Occipital lobe (tissue), 1 donor: ENCODE measurements at regions not wholly inside any gene's neighbourhood (a gene's known extent, or its start where the extent isn't known, plus 50 kb on each side); places are given as distances from the start of the nearest gene placed in this dataset.
"Not testable (repeated sequence)": the region's sequence is repeated elsewhere in the genome, so short reads cannot be mapped to it uniquely, and the experiment has no call there.

ENCODE experiments used
- DNase-seq: peaks from one replicate; lab custom pipeline; 2025; lab: John Stamatoyannopoulos, UW

DNA sequence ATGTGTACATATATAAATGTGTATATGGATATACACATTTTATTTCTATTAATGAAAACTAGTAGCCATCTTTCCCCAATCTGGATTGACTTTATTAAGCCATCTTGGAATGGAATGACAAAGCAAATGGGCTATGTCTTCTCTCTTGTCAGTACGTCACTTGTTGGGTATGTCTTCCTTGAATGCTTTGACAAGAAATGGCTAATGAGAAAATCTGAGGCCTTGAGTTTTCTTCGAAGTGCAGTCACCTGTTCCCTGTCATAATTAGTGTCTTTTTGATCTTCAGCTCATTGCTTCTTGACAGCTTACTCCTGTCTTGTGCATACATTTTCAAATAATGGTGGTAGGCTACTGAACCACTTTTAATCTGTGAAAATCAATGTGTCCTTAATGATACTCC lies 243.2 kb upstream of the RGMB start:
- no peak for DNase-seq

DNA sequence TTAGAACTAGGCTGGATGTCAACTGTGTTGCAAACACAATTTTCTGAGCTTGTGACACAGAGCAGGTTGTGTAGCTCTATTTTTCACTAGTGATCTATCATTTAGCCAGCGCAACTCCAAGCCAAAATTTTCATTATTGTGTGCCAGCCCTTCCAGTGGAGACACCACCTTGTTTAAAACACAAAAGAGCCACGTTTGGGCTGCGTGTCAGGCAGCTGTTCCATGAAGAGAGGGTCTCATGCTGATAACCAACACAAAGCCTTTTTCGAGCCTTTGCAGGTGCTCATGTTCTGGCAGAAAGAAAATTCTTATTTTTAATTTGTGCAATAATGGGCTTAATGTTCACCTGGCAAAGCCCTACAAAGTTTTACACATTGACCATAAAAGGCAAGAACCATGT lies 237.6 kb upstream of the RGMB start:
- no peak for DNase-seq

DNA sequence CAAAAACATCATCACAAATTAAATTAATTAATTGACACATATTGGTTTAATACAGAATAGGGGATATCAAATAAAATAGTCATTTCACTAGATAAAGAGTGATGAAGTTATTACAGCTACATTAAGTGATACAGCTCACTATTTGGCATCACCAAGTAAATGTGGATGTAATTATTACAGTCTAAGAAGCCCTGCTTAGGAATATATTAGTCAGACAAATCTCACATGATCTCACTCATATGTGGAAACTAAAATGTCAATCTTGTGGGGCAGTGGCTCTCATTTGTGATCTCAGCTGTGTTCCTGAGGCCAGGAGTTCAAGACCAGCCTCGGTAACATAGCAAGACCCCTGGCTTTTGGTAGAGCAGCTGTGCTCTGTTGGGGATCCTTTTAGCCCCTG lies 233.4 kb upstream of the RGMB start:
- no peak for DNase-seq

DNA sequence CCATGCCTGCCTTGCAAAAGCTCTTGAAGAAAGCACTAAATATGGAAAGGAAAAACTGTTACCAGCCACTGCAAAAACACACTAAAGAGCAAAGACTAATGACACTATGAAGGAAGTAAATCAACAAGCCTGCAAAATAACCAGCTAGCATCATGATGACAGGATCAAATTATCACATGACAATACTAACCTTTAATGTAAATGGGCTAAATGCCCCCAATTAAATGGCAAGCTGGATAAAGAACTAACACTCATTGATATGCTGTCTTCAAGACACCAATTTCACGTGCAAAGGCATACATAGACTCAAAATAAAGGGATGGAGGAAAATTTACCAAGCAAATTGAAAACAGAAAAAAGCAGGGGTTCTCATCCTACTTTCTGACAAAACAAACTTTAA lies 231.8 kb upstream of the RGMB start:
- no peak for DNase-seq

DNA sequence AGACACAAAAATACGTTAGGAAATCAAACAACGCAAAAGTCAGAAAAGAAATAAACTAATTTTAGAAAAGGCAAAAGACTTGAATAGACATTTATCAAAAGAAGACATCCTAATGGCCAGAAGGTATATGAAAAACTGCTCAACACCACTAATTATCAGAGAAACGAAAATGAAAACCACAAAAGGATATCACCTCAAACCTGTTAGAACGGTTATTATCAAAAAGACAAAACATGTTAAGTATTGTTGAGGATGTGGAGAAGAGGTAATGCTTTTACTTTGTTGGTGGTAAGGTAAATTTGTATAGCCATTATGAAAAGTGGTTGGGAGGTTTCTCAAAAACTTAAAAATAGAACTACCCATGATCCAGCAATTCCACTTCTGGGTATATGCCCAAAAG lies 230.0 kb upstream of the RGMB start:
- DNase-seq, result no peak

DNA sequence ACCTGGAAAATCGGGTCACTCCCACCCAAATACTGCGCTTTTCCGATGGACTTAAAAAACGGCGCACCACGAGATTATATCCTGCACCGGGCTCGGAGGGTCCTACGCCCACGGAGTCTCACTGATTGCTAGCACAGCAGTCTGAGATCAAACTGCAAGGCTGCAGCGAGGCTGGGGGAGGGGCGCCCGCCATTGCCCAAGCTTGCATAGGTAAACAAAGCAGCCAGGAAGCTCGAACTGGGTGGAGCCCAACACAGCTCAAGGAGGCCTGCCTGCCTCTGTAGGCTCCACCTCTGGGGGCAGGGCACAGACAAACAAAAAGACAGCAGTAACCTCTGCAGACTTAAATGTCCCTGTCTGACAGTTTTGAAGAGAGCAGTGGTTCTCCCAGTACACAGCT lies 226.5 kb upstream of the RGMB start:
- DNase-seq, result not testable (repeated sequence)

DNA sequence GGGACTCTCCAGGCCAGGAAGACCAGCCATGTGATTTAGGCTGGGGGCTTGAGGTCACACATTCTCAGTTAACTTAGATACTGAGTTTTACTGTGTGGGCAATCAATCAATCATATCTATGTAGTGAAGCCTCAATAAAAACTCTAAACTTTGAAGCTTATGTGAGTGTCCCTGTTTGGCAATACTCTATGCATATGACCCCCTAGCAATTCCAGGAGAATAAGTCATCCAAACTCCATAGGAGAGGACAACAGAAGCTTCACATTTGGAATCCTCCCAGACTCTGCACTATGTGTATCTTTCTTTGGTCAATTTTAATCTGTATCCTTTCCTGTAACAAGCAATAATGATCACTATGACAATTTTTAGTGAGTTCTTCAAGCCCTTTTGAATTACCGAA lies 216.8 kb upstream of the RGMB start:
- no peak for DNase-seq

DNA sequence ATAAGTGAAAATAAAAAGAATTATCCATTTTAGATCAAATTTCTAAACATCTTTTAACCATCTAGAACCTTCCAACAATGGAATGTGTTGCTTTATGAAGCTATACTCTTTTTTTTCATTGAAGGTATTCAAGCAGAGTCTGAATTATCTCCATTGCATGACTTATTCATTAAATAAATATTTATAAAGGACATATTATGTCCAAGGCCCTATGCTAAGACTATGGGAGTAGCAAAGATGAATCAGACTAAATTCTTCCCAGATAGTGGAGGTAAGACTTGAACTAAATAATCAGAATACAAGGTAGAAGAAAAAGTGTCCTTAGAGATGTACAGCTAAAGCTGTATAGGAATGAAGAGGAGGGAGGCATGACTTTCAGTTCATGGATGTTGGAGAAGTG lies 215.5 kb upstream of the RGMB start:
- no peak for DNase-seq

DNA sequence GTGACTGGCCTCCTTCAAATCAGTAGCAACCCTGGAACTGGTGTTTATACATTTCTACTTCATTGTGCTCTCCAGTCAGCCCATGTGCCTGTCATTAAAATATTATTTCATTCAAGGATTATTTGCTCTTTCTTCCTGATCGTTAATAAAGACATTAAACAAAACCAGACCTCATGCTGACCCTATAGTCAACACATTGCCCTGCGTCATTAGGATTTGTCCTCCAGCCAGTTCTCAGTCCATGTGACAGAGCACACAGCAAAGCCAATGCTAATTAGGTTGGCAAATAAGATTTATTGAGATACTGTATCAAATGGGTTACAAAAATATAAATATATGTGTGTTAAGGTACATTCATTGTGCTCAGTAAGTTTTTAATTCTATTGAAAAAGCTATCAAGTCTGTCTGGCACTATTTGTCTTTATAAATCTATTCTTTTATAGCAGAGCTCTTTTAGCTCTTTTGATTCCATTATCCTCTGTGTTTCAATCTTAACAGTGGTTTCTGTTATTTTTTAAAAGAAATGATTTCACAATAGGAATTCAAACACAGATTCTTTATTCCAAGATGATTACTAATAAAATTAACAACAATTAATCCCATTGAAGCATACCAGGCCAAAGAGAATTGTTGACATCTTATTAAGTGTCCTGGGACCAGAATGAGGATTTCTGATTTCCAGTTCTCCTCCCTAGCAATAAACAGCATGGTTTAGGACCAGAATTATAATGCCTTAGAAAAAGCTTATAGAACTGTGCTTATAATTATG lies 209.4 kb upstream of the RGMB start:
- DNase-seq, result no peak

DNA sequence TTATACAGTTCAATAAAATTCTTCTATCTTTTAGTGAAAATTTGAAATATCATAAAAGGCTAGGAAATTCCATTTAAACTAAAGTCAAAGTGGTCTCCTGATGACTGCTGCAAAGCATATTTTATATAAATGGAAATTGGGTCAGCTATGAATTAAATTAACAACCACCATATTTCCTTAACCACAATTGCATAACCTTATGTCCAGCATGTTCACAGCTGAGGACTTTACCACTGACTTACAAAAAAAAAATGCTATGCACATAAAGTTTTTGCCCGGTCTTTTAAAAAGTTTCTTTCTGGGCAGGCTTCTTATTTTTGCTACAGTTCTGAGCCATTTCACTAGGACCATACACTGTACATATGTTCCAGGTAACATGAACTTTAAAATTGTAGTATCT lies 208.6 kb upstream of the RGMB start:
- no peak for DNase-seq

DNA sequence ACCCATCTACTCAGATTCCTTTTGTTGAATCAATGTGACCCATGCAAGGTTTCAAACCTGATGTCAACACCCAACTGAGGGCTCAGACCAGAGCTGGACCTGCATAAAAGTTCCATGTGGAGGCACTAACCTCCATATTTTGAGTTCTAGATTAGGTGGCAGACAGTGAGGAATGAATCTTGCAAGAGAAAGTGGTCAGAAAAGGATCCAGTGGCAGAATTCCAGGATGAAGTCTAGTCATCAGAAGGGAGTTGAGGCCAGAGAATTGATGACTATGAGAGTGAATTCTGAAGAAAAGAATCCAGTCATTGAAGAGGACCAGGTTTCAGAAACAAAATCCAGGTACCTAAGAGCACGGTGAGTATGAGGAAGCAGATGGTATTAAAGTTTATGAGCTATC lies 205.1 kb upstream of the RGMB start:
- DNase-seq, result no peak

DNA sequence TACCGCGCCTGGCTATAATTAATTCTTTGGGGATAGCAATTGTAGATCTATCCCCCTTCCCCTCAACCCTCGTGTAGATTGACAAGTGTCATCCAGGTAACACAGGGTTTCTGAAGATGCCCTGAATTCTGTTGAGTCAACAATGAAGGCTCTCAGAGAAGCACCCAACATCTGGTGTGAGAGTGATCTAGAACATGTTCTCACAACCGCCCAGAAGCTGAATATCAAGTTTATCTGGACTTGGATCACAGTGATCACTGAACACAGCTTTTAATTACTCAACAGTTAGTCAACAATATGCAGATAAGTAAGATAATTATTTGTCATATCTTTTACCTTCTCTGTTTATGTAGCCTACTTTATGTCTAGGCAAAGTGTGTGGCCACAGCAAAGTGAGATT lies 204.2 kb upstream of the RGMB start:
- no peak for DNase-seq

DNA sequence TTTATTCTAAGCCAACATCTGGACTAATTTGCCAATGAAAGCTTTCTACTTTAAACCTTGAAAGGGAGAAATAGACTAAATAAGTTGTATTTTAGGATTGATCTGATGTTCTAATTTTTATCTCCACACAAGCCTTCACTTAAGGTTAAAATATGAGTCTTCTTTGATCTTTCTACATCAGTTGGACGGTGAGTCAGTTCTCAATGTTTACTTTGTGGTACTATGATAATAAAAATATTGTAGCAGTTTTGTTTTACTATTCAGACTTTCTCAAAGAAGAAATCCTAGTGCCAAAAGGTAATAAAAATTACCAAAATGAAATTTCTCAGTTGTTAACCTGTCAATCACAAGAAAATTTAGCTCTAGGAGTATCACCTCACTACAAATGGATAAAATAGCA lies 203.5 kb upstream of the RGMB start:
- DNase-seq, result no peak

DNA sequence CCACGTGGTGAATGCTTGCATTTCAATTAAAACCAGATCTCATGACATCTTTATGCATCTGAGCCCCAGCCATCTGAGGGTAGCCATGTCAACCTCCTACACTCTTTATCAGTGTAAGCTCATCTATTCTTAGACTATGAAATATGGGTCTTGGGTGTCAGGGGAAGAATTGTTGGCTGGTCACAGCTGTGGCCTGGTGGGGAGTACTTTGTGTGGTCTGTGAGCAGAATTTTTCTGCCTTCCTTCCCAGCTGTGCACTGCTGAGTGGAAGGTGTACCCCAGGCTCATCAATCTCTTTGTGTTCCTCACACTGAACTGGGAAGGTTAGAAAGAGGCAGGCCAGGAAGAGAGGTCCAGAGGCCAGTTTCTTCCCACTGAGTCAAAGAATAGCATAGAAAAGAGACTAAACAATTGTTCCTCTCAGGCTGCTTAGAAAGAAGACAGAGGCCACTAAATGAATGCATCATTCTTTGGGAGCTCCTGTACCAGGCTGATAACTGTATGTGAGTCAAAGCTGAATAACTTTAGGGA lies 202.7 kb upstream of the RGMB start:
- DNase-seq, result no peak

DNA sequence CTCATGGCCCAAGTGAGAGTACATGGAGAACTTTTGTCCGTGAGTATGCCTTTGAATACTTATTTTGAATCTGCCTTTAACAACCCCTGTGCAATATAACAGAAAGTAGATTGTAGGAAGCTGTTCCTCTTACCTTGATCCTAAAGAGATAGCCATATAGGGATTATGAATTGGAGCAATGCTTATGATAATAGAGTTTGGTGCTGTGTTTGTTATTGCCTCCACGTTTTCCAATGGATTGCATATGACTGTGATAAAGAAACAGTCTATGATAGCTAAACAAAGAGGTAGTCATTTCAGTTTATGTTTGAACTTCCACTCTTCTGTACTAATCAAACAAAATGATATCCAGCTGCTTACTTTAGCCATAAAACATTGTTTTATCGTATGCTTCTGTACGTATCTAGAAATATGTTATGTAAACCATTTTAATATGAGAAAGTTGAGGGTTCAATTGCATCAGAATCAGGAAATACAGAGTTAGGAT lies 199.6 kb upstream of the RGMB start:
- no peak for DNase-seq

DNA sequence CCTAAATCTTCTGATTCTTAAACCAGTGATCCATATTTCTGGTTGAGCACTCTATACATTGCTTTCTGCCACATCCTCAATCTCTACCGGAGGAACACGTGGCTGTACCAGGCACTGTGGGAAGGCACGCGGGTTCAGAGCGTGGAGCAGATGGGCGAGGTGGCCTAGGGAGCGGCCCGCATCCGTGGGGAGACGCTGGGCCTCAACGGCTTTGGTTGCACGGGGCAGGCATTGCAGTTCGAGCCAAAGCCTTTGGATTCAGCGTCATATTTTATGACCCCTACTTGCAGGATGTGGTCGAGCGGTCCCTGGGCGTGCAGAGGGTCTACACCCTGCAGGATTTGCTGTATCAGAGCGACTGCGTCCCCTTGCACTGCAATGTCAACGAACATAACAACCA lies 197.2 kb upstream of the RGMB start:
- DNase-seq, result no peak

DNA sequence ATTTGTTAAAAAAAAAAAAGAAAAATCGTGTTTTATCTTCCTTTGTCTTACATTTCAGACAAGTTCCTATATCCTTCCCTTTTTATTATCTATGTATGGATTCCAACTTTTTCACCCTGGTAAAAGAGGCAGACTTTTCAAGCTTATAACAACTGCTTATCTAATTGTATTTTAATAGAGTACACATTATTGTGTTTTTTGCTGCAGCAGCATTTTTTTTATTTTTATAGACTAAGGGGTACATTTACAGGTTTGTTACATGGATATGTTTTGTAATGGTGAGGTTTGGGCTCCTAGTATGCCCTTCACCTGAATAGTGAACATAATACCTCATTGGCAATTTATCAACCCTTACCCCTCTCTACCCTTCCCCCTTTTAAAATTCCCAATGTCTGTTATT lies 195.0 kb upstream of the RGMB start:
- no peak for DNase-seq

DNA sequence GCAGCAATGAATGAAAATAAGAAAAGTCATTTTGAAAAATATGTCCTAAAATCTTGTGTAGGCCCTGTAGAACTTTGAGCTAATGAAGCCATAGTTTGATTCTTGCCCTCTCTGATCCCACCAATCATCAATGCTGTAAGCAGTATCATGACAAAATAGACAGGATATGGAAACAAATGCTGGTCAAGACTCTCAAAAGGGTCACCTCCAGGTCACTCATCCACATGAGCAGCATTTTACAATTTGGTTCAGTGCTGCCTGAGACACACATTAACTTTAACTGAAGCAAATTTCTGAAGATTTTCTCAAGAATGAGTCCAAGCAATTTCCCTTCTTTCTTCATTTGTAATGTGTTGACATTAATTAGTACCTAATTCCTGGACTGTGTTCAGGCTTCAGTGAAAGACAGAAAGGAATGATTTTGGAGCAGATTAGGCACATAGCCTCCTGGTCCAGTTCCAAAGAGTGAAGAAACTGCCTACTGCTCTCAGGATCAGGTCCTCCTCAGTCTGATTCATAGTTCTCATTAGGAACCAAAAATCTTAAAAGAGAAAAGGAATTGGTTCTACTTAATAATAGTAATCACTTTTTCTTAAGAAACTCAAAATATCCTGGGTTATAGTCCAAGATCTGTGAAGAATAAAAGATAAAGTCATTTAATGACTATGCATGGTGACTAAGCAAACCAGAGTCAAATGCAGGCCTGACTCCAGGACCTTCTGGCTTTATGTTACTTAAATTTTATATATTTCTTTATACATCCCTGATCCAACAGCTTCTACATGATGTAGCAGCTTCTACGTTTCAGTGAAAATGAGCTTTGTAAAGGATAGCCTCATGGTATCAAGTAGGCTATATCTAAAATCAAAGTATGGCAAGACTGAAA lies 192.1 kb upstream of the RGMB start:
- DNase-seq, result no peak

DNA sequence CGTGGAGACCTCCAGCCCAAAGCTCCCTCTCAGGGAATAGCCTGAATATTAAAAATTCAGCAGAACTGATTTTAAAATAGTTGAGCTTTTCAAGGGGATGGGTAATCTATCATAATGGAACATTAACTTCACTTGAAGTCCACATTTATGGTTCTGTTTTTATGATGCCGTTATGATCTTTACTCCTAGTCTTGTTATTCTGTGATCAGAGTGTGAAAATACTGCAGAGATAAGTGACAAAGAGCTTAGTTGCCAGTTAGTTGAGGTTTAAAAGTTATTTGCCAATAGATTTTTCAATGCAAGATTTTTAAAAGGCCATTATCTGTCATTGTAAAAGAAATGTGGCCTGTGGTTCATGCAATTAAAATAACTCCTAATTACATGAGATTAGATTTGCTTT lies 189.9 kb upstream of the RGMB start:
- DNase-seq, result no peak

DNA sequence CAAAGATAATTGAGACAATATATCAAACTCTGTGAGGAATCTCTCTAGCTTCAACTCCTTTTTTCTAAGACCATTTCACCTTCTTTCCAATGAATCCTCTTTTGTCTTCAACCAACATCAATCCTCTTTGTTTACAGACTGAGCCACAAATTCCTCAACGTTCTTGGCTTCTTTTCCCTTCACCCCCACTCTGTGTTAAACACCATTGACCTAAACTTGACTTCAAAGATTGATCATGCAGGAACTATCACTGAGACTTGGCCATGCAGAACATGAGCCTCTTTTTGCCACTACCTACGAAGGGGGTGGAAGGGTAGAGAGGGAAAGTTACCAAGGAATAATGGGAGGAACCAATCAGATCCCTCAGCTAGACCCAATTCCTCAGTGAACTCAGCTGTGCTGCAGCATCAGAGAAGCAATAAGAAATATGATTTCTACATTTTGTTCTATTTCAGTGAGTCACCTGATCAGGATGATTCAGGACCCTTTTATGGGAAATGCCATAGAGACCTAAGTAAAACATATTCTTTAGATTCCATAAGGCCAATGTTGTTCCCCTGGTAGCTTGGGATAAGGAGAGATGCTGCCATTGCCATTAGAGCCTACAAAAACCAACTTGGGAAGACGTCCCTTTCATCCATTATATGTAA lies 187.7 kb upstream of the RGMB start:
- DNase-seq, result no peak

DNA sequence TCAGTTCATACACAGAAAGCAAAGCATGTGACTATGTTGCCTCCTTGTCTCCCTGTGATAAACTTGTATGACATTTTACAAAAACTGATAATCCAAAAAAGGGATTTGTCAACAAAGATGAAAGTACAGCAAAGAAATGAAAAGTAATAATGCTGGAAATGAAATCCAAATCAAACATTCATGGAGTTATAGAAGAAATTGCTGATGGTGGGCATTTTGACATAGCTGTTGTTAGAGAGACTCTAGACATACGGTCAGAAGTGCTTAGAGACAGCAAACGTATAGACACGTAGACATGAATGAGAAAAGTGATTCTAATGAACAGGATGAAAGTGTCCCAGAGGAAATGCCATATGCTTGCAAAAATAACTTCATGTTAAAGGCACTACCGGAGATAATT lies 186.9 kb upstream of the RGMB start:
- DNase-seq, result no peak

DNA sequence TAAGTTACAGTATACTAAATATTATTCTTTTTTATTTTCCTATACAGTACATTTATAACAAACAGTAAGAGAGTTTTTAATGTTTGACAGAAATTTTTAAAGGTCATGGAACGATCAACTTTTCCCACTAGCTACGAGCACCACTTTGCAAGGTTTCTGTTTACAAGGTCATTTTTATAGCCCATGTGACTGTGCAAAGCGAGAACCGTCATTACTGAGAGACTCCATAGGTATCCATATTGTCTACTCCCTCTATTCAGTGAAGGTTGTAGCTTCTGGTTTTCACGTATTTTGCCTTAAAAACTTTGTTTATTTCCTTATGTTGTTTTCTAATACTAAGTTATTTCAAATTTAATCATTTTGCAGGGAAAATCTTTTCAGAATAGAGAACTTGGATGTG lies 186.3 kb upstream of the RGMB start:
- DNase-seq, result no peak
